ENCODE measurements at regions not wholly inside any gene's neighbourhood (a gene's known extent, or its start where the extent isn't known, plus 50 kb on each side); places are given as distances from the start of the nearest gene placed in this dataset.

DNA sequence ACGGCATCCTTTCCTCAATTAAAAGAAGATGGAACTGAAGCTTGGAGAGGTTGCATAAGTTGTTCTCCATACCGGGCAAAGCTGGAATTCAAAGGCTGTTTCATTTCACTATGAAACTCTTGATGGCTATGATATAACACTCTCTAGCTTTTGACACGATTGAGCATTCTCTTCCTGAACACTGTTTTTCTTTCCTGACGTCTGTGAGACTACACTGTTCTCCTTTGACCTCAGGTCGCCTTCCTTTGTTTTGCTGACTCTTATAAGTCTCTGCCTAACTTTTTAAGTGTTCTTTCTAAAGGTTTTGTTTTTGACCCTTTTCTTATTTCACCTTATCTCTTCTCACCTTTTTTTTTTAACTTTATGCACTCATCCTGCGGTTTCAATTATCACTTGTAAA is 261.8 kb upstream of the LINC00305 start:
- H3K27me3 ChIP-seq (ENCODE audit: control insufficient read depth, insufficient read depth, low read length) = no peaks in the 10 kb centered on the region
- POLR2A ChIA-PET = no interaction called here
- DNase-seq (ENCODE audit: low read depth, low spot score) = no peak
- no peak overlapping the region for H3K4me3 ChIP-seq (ENCODE audit: low read depth, low read length)
- H3K27ac ChIP-seq (ENCODE audit: low read depth, low read length) = no peak overlapping the region
- TF ChIP-seq, protein P1, sequence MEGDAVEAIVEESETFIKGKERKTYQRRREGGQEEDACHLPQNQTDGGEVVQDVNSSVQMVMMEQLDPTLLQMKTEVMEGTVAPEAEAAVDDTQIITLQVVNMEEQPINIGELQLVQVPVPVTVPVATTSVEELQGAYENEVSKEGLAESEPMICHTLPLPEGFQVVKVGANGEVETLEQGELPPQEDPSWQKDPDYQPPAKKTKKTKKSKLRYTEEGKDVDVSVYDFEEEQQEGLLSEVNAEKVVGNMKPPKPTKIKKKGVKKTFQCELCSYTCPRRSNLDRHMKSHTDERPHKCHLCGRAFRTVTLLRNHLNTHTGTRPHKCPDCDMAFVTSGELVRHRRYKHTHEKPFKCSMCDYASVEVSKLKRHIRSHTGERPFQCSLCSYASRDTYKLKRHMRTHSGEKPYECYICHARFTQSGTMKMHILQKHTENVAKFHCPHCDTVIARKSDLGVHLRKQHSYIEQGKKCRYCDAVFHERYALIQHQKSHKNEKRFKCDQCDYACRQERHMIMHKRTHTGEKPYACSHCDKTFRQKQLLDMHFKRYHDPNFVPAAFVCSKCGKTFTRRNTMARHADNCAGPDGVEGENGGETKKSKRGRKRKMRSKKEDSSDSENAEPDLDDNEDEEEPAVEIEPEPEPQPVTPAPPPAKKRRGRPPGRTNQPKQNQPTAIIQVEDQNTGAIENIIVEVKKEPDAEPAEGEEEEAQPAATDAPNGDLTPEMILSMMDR (IDR thresholded peaks at IDR 0.05; ENCODE audit: low read depth, low read length) = no peak
- peaks cover 5% of the 10 kb centered on the region for H3K9me3 ChIP-seq (ENCODE audit: control insufficient read depth, insufficient read depth, low read length)
- CTCF ChIA-PET = no interaction called here

GRCh38 chr18:64409511-64409910 is 260.6 kb upstream of the LINC00305 start:
- Histone ChIP-seq H3K4me3 (ENCODE audit: low read depth, low read length) (no peak overlapping the region), H3K27me3 (ENCODE audit: control insufficient read depth, insufficient read depth, low read length) (no peaks in the 10 kb centered on the region), H3K9me3 (ENCODE audit: control insufficient read depth, insufficient read depth, low read length) (peaks cover 5% of the 10 kb centered on the region), H3K27ac (ENCODE audit: low read depth, low read length) (no peak overlapping the region)
- TF ChIP-seq, protein P1 (IDR thresholded peaks at IDR 0.05; ENCODE audit: low read depth, low read length) = no peak
- DNase-seq (ENCODE audit: low read depth, low spot score) = no peak
- CTCF ChIA-PET = no interaction called here
- POLR2A ChIA-PET = no interaction called here

GRCh38 chr18:64407606-64408005 is 258.7 kb upstream of the LINC00305 start:
- Histone ChIP-seq H3K27me3 (ENCODE audit: control insufficient read depth, insufficient read depth, low read length) (no peaks in the 10 kb centered on the region), H3K9me3 (ENCODE audit: control insufficient read depth, insufficient read depth, low read length) (no peaks in the 10 kb centered on the region), H3K27ac (ENCODE audit: low read depth, low read length) (no peak overlapping the region), H3K4me3 (ENCODE audit: low read depth, low read length) (no peak overlapping the region)
- TF ChIP-seq, protein P1 (IDR thresholded peaks at IDR 0.05; ENCODE audit: low read depth, low read length) = no peak
- DNase-seq (ENCODE audit: low read depth, low spot score) = no peak
- POLR2A ChIA-PET = no interaction called here
- CTCF ChIA-PET = no interaction called here

- DNase-seq (ENCODE audit: low read depth, low spot score) = no peak
- Histone ChIP-seq H3K4me3 (ENCODE audit: low read depth, low read length) (no peak overlapping the region), H3K27me3 (ENCODE audit: control insufficient read depth, insufficient read depth, low read length) (no peaks in the 10 kb centered on the region), H3K9me3 (ENCODE audit: control insufficient read depth, insufficient read depth, low read length) (no peaks in the 10 kb centered on the region), H3K27ac (ENCODE audit: low read depth, low read length) (no peak overlapping the region)
- TF ChIP-seq, protein P1 (IDR thresholded peaks at IDR 0.05; ENCODE audit: low read depth, low read length) = no peak
- CTCF ChIA-PET = no interaction called here
- POLR2A ChIA-PET = no interaction called here
These were observed 256.3 kb upstream of the LINC00305 start for GRCh38 chr18:64405161-64405560.

DNA sequence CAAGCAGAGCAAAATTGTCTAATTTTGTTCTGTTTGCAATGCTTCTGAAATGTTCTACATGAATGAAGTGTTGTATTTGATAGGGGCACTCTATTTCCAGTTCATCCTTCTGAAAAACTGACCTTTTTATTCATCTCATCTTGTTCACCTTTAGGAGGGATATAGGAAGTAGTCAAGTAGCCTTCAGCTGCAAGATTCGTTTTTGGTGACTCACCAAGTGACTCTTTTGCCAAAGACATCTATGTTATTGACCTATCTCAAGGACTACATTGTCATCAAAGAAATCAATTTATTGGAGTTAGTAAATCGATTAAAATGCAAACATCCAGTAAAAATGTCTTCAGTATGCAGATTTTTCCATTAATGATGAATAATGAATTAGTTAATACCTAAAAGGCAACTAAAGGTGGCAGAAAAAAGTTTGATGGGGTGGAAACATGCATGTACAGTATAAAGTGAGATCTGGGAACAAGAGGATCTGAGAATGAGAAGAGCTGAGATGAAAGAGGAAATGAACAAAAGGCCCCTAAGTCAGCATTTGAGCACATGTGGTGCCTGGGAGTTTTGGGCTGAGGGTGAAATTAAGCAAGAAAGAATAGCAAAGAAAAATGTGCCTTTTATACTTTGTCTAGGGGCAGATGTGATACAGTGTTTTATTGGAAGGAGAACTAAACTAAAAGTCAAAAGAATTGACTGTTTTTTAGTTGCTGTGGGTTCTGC is 255.1 kb upstream of the LINC00305 start:
- Histone ChIP-seq H3K27ac (ENCODE audit: low read depth, low read length) (no peak overlapping the region), H3K27me3 (ENCODE audit: control insufficient read depth, insufficient read depth, low read length) (no peaks in the 10 kb centered on the region), H3K4me3 (ENCODE audit: low read depth, low read length) (no peak overlapping the region), H3K9me3 (ENCODE audit: control insufficient read depth, insufficient read depth, low read length) (no peaks in the 10 kb centered on the region)
- CTCF ChIA-PET = no interaction called here
- TF ChIP-seq, protein P1 (IDR thresholded peaks at IDR 0.05; ENCODE audit: low read depth, low read length) = no peak
- DNase-seq (ENCODE audit: low read depth, low spot score) = no peak
- POLR2A ChIA-PET = no interaction called here
